Brain pericyte (primary cell): ENCODE measurements at regions not wholly inside any gene's neighbourhood (a gene's known extent, or its start where the extent isn't known, plus 50 kb on each side); places are given as distances from the start of the nearest gene placed in this dataset.

Experiments used
- DNase-seq: peaks from one replicate; pipeline ENCODE4 v3.0.0-alpha.2; 2012; ENCODE audit warnings: low read depth, low spot score

DNA sequence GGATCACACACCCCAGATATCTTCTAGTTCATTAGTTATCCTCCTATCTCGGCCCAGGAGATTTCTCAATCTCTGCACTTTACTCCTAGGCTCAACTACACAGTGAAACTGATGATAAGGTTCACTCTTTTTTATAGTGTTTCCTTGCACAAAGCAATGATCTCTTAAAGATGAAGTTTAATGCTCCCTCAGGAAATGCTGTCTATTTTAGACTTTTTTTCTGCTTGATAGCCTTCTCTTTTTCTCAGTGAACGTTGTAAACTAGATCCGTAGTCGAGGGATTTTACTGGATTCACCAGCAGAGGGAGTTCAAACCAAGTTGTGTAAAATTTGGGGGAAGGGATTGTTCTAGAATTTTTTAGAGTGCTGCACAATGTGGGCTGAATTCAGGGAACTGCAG lies 269.6 kb downstream of the GBA3 start:
- DNase-seq, result no peak

DNA sequence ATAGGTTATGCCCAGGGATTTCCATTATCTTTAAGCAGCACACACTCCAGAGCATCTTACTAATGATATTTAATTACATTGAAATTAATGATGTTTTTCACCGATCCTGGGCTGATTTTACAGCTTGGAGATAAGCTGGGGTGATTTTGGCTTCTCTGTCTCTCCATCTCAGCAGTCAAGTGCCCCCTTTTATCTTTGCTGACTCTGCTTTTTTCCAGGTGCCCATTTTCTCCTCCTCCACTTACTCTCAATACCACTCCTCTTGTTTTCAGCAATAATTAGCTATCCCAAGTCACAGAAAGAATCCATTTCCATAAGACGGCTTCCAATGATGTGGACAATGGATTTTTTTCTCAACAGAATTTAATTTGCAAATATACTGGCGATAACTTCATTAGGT lies 266.7 kb downstream of the GBA3 start:
- DNase-seq, result no peak

DNA sequence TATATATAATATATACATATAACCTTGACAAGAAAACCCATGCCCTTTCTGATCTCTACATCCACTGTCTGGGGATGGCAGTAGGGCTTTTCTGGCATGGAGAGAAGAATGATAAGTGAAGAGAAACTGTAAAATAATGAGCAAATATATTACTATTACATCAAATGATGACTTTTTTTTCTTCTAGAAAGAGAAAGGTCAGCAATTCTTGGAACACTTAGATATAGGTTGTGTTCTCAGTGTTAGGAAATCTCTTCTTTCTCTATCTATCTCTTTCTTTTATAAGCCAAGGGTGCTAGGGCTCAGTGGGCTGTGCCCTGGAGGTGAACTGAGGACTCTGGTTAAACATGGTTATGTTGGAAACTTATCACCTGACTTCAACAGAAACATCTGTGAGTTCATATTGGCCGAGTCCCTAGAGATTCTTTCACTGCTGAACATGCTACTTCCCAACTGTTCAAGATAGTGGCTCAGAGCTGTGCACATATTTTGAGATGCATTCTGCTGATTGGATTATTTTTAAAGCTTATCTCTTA lies 265.1 kb downstream of the GBA3 start:
- DNase-seq, result no peak

DNA sequence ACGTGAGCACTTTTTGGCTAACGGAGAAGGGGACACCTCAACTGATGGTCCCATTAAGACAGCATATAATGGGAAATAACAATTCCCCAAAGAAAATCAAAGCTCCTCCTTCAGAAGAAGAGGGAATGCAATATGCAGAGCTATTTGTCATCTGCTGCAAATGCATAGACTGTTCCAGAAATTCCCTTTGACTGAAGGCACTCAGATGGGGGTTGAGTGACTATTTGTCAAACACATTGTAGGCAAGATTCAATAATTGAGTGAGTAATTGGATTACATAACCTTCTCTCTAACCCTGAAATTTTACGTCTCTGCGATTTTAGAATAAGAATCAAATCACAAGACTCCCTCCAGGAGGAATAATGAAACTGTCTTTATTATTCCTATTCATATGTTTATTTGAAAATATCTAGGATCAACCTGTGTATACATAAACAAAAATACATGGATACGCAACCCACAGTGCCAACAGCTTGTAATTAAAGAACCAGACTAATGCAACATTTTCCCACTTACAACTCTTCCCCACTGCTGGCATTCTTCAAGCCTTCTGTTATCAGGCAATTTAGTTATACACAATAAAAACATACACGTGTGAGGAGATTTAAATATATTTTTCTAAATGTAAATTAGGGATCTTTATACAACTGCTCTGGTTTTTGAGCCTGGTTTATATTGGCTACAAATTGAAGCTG lies 256.6 kb downstream of the GBA3 start:
- DNase-seq, result no peak

DNA sequence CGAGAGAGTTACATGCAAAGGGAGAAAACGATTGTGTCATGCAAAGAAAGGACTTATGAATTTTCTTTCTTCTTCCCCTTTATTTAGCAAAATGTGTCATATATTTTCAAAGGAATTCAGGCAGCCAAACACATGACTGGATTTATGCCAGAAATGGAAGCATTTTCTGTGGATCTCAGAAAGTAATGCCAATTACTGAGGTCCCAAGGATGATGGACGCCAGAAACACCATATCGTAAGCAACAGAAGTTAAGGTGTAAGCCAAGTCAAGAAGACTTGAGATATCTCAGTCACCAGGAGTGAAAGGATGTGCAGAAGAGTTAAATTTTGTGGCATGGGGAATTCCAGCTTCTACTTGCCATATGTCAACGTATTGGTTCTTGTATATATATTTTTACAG lies 255.1 kb downstream of the GBA3 start:
- DNase-seq, result no peak

DNA sequence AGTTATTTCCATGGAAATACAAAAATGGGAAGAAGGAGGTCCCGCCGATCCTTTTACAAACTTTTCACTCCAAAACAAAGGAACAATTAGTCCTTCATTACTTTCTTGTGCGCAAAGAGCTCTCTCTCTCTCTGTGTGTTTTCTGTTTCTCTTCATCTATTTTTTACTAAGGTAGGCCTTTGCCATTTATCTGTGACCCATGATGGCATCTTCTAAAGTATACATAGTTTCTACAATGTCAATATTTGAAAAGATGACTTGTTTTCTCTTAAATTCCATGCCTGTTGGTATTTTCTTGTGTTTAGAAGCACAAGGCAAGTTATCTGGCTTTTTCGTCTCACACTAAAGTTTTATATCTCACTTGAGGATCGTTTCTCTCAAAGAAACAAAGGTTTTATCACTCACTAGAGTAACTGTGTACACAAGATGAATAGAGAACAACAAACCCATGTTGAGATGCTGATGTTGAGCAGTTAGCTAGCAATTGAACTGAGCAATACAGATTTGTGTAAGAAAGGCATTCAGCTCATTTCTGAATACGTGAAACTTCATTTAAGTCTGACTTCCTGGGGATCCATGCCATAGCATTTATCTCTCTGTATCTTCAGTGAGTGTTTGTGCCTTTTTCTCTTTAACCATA lies 250.3 kb downstream of the GBA3 start:
- DNase-seq, result no peak

DNA sequence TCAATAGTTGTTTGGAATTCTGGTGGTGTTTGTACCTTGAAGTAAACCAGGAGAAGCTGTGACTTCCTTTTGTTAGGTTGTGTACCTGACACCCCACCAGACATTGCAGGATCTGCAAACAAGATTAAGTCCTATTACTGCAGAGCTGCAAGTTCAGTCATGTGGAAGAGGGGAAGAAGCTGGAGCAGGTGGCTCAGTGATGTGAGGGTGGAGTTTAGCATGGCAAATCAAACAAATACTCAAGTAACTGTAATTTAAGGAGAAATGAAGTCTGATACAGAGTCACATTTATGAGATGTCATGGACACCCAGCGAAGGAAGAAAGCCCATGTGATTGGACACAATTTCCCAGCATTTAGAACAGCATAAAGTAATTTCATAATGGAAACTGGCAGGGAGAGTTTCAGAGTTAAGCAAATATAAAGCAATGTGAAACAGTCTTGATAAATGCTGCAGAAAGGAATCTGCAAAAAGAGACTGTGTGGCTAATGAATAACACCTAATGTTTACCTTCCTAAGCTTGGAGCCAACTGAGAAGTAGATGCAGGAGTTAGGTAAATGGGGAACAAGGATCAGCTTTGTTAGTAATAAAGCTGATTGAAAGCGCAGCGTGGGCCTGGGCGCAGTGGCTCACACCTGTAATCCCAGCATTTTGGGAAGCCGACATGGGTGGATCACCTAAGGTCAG lies 249.1 kb downstream of the GBA3 start:
- DNase-seq, result no peak

DNA sequence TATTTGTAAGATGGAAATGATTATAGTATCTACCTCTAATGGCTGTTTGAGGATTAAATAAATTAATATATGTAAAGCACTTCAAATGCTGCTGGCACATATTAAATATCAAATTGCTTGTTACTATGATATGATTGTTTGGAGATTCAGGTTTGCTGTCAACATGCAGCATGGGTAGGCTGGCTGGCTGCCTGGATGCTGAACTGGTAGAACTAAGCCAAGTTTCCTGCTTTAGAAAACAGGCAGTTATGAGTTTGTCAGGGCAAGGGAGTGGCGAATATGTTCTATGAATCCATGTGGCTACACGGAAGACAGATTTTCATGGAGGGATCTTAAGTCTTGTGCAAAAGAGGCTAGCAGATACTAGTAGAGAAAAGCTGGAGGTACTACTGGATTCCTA lies 239.6 kb downstream of the GBA3 start:
- DNase-seq, result no peak

DNA sequence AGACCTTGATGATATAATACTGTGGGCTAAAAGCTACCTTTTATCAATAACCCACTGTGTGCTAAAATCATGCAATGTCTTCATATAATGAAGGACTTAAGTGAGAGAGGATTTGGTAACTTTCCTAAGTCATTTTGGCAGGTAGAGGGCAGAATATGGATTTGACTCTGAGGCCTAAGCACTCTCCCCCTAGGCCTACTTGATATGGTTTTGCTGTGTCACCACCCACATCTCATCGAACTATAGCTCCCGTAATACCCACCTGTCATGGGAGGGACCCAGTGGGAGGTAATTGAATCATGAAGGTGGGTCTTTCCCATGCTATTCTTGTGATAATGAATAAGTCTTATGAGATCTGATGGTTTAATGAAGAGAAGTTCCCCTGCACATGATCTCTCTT lies 229.7 kb downstream of the GBA3 start:
- no peak for DNase-seq

DNA sequence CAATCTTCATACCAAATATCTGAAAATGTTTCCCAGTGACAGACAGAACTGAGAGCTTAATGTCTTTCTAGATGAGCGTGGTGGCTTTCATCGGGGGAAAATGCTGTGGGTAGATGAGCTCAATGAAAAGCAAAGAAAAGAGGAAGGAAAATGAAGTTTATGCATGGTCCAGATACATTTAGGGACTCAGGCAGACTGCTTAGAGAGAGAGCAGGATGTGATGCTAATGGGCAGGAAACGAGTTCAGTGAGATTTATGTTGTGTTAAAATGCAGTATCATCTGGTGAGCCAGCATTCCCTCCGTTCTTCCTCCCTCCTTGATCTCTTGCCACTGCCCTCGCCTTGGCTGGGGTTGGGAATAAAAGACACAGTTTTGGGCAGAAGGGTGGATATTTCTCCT lies 229.2 kb downstream of the GBA3 start:
- no peak for DNase-seq

DNA sequence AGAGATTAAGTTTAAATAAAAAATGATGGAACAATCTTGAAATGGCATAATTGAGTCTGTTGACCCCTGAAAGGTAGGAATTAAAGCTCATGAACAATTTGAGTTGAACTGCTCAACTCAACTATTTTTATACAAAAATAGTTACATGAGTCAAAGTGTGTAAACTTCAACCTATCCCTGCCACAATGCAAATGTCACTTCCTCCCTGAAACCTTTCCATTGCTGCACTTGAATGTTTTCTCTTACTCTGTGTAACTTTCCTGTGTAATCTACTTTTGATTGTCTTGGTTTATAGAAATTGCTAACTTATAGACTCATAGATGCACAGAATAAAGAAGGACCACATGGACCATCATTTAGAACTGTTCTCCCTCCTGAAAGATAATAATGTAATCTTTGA lies 218.5 kb downstream of the GBA3 start:
- no peak for DNase-seq

DNA sequence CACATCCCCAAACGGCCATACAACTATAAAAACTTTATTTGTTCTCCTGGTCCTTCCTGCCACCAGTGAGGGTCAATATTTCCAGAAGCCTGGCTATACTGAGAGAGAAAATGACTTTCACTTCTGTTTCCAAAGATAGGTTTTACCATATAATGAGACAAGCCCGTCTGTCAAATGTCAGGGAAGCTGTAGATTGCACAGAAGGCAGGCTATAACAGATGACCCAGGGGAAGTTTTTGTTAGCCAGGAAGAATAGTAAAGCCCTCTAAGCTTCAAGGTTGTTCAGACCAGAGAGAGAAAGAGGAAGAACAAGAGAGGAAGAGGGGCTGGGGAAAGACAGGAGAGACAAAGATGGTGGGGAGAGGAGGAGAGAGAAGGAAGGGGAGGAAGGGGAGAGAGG lies 217.5 kb downstream of the GBA3 start:
- DNase-seq, result no peak

DNA sequence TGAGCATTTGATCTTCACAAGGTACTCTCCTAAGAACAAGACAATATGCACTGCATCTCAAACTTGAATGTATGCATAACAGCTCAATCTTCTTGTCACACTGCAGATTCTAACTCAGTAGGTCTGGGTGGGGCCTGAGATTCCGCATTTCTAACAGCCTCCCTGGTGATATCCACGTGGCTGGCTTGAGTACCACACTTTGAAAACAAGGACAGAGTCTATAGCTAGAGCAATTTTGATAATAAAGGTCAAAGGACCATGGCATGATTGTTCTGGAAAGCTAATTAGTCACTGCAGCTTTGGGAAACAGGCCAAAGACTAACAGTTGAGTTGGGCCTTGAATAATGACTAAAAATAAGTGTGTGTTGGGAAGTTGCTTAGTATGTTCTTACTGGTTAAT lies 213.3 kb downstream of the GBA3 start:
- DNase-seq, result no peak

DNA sequence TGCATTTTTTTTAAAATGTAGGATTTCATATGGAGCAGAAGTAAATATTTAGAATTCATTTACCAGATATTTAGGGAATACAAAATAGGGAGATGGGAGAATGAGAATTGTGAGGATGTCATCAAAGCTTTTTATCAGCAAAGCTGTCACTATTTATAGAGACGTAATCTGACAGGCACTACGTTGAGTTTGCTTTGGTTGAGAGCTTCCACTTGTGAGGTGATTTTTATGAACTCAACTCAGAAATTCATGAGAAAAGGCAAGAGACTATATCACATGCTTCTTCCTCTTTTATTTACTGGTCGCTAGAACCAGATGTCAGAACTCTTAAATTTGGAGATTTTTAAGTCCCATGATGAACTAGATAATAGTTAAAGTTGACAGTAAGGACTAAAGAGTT lies 211.2 kb downstream of the GBA3 start:
- no peak for DNase-seq

DNA sequence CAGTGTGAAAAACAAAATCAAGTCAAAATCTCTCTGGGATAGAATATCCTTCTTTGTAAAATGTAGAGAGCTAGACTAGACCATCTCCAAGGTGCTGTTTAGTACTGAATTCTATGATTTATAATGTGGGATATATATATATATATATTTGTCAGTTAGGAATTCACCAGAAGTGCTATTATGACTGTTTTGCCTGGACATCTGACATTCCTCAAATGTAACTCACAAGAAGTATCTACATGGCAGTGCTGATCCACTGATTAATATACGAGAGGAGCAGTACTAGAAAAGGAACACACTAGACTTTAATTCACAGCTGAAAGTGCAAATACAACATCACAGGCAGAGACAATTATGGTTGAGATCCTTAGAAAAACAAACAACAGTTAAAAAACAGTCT lies 208.9 kb downstream of the GBA3 start:
- no peak for DNase-seq

DNA sequence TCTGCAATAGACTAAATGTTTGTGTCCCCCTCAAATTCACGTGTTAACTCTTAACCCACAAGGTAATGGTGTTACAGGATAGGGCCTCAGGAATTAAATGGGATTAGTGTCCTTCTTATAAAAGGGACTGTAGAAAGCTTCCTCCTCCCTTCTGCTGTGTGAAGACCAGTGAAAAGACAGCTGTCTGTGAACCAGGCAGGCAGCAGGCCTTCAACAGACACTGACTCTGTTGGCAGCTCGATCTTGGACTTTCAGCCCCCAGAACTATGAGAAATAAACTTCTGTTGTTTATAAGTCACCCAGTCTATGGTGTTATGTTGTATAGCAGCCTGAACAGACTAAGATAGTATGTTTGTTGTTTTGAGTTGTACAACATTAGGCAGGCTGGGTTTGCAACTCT lies 208.1 kb downstream of the GBA3 start:
- no peak for DNase-seq

DNA sequence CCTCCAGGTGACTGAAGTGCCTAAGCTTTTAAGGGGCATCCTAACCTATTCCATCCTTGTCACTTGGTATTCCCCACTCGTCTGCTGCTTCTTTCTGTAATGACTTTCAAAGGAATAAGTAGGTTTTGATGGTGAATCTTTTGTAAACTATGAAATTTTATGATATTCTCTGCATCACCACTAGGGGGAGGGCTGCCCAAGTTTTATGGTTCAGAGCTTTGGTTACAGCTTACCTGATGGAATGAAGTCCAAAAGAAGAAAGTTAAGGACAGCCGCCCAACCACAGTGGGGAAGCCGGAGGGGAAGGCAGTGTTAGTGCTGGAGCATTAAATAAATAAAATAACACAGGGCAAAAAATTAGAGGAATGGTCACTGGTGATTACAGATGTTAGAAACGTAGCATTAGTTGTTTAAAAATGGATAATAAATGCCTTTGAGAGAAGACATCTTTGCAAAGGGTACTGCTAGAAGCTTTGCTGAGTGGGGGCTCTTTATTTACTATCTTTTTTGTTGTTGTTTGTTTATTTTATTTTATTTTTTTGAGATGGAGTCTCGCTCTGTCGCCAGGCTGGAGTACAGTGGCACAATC lies 204.9 kb downstream of the GBA3 start:
- no peak for DNase-seq

DNA sequence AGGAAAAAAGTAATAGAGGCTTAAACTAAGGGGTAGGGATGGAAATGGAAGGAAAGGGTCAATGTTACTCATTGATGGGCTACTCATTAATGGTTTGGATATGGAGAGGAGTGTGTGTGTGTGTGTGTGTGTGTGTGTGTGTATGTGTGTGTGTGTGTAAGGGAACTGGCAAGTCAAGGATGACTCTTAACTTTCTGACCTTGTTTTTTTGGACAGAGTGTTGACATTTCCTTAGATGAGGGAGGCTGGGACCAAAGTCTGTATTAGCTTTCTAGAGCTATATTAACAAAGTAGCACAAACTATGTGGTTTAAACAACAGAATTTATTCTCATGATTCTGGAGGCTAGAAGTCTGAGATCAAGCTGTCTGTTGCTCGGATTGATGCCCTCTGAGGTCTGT lies 202.7 kb downstream of the GBA3 start:
- DNase-seq, result no peak

DNA sequence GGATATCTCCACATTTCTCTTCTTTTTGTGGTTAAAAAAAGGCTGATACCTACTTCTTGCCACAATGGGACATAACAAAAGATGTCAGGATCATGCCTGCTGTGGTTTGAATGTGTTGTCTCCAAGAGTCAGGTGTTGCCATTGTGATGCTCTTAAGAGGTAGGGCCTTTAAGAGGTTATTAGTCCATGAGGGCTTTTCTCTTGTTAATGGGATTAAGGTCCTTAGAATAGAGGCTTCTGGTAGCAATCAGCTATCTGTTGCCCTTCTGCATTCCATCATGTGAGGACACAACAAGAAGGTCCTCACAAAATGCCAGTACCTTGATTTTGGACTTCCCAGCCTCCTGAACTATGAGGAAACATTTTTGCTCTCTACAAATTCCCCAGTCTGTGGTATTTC lies 191.4 kb downstream of the GBA3 start:
- no peak for DNase-seq

DNA sequence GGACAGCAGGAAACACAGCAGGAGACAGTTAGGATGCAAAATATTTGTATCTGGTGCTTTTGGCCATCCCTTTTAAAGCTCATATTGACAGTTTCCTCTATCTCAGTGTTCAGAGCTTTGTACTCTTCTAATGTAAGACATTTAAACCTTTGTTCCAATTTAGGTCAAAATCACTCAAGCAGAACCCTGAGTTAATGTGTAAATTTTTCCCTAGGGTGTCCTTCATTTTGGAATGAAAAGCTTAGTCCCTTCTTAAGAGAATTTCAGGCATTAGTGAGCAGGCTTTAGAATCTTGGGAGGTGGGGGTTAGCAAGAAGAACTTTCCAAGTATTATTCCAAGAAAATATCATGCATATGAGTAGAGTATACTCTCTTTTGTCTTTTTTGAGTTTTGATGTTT lies 188.7 kb downstream of the GBA3 start:
- no peak for DNase-seq

DNA sequence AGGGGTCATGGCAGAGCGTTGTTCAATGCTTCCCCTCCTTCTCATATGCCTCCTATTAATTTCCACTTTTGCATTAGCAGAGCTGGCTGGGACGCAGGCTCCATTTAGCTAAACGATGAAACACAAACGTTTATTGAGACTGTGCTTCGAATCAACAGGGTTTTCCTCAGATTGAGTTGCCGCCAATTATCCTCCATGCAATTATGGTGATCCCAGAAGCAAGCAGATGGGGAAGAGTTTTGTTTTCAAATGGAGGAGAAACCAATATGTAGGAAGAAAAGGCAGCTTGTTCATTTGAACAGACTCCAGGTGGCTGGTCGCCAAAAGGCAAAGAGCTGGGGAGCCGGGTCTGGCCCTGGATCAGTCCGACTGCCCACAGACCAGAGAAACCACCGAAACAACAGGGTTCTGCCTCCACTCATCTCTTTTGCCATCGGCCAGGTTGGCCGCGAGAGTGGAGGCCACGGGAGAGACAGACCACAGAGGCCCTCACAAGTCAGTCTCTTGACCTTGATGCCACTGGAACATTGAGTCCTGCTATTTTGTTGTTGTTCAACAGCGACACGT lies 184.8 kb downstream of the GBA3 start:
- DNase-seq, result no peak

DNA sequence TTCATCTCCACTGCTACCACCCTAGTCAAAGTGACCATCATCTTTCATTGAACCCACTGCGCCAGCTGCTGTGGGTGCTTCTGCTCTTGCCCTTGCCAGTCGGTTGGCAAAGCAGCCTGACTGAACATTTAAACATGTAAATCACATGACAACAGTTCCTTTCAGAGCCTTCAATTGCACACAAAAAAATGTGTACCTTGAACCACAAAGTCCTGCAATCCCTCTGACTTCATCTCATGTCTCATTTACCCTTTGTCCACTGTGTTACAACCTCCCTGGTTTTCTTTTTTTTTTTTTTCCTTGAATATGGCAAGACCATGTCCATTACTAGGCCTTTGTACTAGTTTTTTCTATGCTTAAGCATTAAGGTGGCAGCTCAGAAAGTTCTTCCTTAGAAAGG lies 183.5 kb downstream of the GBA3 start:
- DNase-seq, result peak; percentile 1
